Ishikawa (cell line): ENCODE measurements at regions not wholly inside any gene's neighbourhood (a gene's known extent, or its start where the extent isn't known, plus 50 kb on each side); places are given as distances from the start of the nearest gene placed in this dataset.

Experiments
- CREB1 ChIP-seq: IDR thresholded peaks from 2 replicates; pipeline ENCODE4 v1.6.1; 2012; ENCODE audit warnings: low read depth
- NFIC ChIP-seq: IDR thresholded peaks from 2 replicates; pipeline ENCODE4 v1.6.1; 2012
- TAF1 ChIP-seq: IDR thresholded peaks from 2 replicates; pipeline ENCODE4 v1.6.1; 2012; ENCODE audit warnings: low read depth, mild to moderate bottlenecking
- YY1 ChIP-seq: IDR thresholded peaks from 2 replicates; pipeline ENCODE4 v1.6.1; 2012; ENCODE audit warnings: low read depth

- TF ChIP-seq NFIC (no peak), YY1 (no peak), CREB1 (no peak), TAF1 (no peak)
These were observed 701.5 kb downstream of the ZNF385D start for GRCh38 chr3:21049334-21050062.
